GM18867 (cell line): ENCODE measurements at regions not wholly inside any gene's neighbourhood (a gene's known extent, or its start where the extent isn't known, plus 50 kb on each side); places are given as distances from the start of the nearest gene placed in this dataset.

ENCODE experiments used
- ATAC-seq: cut with Tn5 transposase; IDR thresholded peaks from one replicate; pipeline ENCODE4 v1.9.1; 2021; ENCODE audit warnings: mild to moderate bottlenecking, moderate library complexity; ENCODE audit not compliant: unreplicated experiment

- ATAC-seq, result no peak
Observed at GRCh38 chr3:87045473-87045872, 54.5 kb upstream of the VGLL3 start.

DNA sequence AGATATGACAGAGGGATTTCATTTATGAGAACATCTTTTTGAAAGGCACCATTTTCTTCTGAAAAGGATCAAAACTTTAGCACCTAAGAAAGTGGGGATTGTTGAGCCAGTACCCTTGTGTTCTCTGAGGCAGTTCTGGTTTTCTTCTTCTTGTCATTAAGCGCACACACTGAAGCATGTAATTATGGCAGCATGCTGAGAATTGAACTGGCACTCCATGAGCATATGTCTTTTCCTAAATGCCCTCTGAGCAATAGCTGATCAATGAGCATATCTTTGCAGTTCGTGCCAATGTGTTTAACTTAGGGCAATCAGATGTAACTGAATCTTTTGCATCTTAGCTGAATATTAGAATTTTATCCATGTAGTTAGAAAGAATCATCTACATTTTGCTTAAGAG is 53.9 kb upstream of the VGLL3 start:
- ATAC-seq, result no peak

DNA sequence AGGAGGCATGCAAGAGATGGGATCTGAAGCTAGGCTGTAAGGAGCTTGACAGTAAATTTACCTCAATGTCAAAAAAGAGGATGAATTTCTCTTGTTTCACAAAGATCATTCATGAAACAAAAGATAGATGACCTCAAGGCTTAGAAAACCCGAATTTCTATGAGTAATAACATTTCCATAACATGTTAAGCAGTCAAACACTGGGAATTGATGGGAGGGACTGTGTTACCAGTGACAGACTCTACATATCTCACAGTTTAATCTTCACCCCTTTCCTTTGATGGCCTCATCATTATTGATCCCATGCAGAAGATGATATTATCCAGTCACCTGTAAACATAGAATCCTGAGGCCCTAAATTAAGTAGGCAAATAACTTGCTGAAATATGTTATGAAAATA is 53.5 kb upstream of the VGLL3 start:
- ATAC-seq, result no peak

GRCh38 chr3:87041191-87041590 is 50.2 kb upstream of the VGLL3 start:
- ATAC-seq, result no peak
